Osteocyte (in vitro differentiated cells): ENCODE measurements at regions not wholly inside any gene's neighbourhood (a gene's known extent, or its start where the extent isn't known, plus 50 kb on each side); places are given as distances from the start of the nearest gene placed in this dataset.

Experiments
- DNase-seq: peaks from one replicate; pipeline ENCODE4 v3.0.0; 2021; ENCODE audit warnings: mixed read lengths; ENCODE audit not compliant: unreplicated experiment; ENCODE audit errors: extremely low spot score
- H3K27ac Mint-ChIP-seq: one replicate; pipeline ENCODE4 v1.8.0; 2021; ENCODE audit warnings: mild to moderate bottlenecking, mixed read lengths; ENCODE audit not compliant: unreplicated experiment
- H3K27me3 Mint-ChIP-seq: one replicate; pipeline ENCODE4 v1.8.0; 2021; ENCODE audit warnings: mixed read lengths; ENCODE audit not compliant: unreplicated experiment
- H3K36me3 Mint-ChIP-seq: one replicate; pipeline ENCODE4 v1.8.0; 2021; ENCODE audit warnings: mixed read lengths; ENCODE audit not compliant: unreplicated experiment
- H3K4me1 Mint-ChIP-seq: one replicate; pipeline ENCODE4 v1.8.0; 2021; ENCODE audit warnings: mixed read lengths; ENCODE audit not compliant: unreplicated experiment
- H3K4me3 Mint-ChIP-seq: one replicate; pipeline ENCODE4 v1.8.0; 2021; ENCODE audit warnings: mild to moderate bottlenecking, moderate library complexity, mixed read lengths; ENCODE audit not compliant: unreplicated experiment
- H3K9me3 Mint-ChIP-seq: one replicate; pipeline ENCODE4 v1.8.0; 2021; ENCODE audit warnings: mixed read lengths; ENCODE audit not compliant: unreplicated experiment
- CTCF ChIP-seq: fragments of 200-600 bp; sonication (generic); IDR thresholded peaks from 2 replicates; pipeline ENCODE4 v1.5.0; 2021; ENCODE audit warnings: antibody characterized with exemption, mild to moderate bottlenecking, moderate library complexity

- H3K9me3 Mint-ChIP-seq: no peaks in the 10 kb centered on the region
- no peak for TF ChIP-seq CTCF
- DNase-seq: no peak
- H3K36me3 Mint-ChIP-seq: no peaks in the 10 kb centered on the region
- H3K27ac Mint-ChIP-seq: no peak overlapping the region
- H3K27me3 Mint-ChIP-seq: no peaks in the 10 kb centered on the region
- peaks cover 3% of the 10 kb centered on the region for H3K4me1 Mint-ChIP-seq
- no peak overlapping the region for H3K4me3 Mint-ChIP-seq
Measured at GRCh38 chr2:217069263-217070042, 209.6 kb upstream of the TNP1 start.

GRCh38 chr2:217068677-217069250 lies 208.9 kb upstream of the TNP1 start:
- no peaks in the 10 kb centered on the region for H3K27me3 Mint-ChIP-seq
- no peaks in the 10 kb centered on the region for H3K36me3 Mint-ChIP-seq
- H3K4me3 Mint-ChIP-seq: no peak overlapping the region
- TF ChIP-seq CTCF: no peak
- H3K9me3 Mint-ChIP-seq: no peaks in the 10 kb centered on the region
- no peak overlapping the region for H3K27ac Mint-ChIP-seq
- DNase-seq: no peak
- peaks cover 5% of the 10 kb centered on the region for H3K4me1 Mint-ChIP-seq

GRCh38 chr2:217067787-217068186 lies 207.9 kb upstream of the TNP1 start:
- no peak for TF ChIP-seq CTCF
- no peak overlapping the region for H3K27ac Mint-ChIP-seq
- no peaks in the 10 kb centered on the region for H3K9me3 Mint-ChIP-seq

GRCh38 chr2:217066510-217067270 lies 206.8 kb upstream of the TNP1 start:
- no peaks in the 10 kb centered on the region for H3K36me3 Mint-ChIP-seq

More at GRCh38 chr2:217067787-217068186, 207.9 kb upstream of the TNP1 start:
- DNase-seq: no peak
- Mint-ChIP-seq H3K4me1 (peaks cover 7% of the 10 kb centered on the region), H3K4me3 (no peak overlapping the region), H3K27me3 (no peaks in the 10 kb centered on the region), H3K36me3 (no peaks in the 10 kb centered on the region)

More at GRCh38 chr2:217066510-217067270, 206.8 kb upstream of the TNP1 start:
- H3K27me3 Mint-ChIP-seq: no peaks in the 10 kb centered on the region
- DNase-seq: no peak
- no peak overlapping the region for H3K27ac Mint-ChIP-seq
- H3K4me1 Mint-ChIP-seq: peaks cover 7% of the 10 kb centered on the region
- H3K9me3 Mint-ChIP-seq: no peaks in the 10 kb centered on the region
- TF ChIP-seq CTCF: no peak
- no peak overlapping the region for H3K4me3 Mint-ChIP-seq
